ENCODE measurements at regions not wholly inside any gene's neighbourhood (a gene's known extent, or its start where the extent isn't known, plus 50 kb on each side); places are given as distances from the start of the nearest gene placed in this dataset.
"Not testable (repeated sequence)": the region's sequence is repeated elsewhere in the genome, so short reads cannot be mapped to it uniquely, and the experiment has no call there.

DNA sequence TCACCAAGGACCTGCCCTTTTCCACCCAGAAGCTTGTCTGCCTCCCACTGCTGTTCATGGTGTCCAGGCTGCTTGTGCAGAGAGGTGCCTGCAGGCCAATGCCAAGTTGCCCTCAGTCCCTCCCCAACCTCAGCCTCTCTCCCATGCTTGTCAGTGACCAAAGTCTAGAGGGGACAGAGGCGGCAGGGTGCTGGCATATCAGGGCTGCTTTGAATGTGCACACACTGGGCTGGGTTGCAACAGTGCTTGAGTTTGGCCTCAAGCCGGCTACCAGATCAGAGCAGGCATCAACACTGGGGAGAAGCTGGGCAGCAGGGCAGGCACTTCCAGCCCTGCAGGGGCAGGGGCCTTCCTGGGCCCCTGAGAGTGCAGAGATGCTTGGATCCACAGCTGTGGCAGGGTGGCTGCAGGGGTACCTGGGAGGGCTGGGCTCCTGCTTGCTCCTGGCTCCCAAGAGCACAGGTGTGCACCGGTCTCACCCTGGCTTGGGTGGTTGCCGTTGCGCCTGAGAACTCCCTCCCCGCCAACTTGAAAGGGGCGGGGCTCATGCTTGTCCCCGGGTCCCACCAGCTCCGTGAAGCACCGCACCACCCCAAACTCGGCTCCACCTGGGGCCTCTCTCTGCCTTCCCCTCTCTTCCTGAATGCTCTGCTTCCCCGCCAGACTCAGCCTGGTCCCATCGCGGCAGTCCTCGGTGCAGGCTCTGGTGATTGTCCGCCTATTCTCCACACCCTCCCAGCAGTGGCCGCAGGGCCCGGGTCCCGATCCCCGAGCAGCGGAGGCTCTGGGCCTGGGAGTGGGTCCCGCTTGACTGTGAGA lies 1681.9 kb upstream of the ADGRL3 start:
- no peak for DNase-seq

DNA sequence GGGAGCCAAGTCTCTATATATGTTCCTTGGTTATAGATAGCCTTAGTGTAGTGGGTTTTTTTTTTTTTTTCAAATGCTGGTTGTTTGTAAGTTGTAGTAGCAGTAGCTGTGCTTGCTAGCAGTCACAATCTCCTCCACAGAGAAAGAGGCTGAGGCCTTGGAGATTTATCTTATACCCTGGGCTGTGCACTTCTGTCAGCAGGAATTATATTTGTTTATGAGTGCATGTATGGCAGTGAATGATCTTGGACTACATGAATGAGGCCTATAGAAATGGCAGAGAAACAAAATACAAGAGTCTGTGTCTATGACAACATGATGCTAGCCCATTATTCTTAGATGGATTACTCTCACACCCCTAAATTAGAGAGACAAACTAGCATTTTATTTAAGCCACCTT lies 1674.2 kb upstream of the ADGRL3 start:
- DNase-seq, result no peak

DNA sequence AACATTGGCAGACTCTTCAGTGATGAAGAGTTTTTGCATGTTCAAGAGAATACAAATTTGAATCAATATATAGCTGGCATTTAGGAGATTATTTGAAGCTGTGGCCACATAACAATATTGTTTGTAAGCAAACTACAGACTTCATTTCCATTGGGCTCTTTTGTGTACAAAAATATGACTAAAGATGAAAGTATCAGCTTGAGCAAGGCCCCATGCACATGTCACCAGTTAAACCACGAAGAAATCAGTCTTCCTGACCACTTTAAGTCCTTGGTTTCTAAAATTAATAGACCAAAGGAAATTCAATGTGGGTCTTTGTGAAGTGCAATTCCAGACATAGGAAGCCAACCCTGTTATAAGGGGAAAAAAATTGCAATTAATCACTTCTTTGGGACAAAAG lies 1664.6 kb upstream of the ADGRL3 start:
- no peak for DNase-seq

DNA sequence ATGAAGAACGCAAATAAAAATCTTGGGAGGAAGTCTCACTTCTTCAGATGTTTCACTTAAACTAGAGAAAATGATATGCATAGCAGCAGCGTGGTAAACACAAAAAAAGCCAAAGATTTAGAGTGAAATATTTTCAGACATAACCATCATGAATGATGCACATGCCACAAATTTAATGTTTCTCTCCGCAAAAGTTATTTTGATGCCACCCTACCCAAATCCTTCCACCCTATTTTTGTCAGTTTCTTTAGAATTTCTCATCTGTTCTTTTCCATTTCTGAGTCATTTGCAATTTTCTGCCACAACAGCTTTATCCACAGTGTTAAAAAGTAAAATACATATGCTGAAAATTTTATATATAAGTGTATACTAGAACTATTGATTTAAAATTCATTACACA lies 1663.7 kb upstream of the ADGRL3 start:
- no peak for DNase-seq

DNA sequence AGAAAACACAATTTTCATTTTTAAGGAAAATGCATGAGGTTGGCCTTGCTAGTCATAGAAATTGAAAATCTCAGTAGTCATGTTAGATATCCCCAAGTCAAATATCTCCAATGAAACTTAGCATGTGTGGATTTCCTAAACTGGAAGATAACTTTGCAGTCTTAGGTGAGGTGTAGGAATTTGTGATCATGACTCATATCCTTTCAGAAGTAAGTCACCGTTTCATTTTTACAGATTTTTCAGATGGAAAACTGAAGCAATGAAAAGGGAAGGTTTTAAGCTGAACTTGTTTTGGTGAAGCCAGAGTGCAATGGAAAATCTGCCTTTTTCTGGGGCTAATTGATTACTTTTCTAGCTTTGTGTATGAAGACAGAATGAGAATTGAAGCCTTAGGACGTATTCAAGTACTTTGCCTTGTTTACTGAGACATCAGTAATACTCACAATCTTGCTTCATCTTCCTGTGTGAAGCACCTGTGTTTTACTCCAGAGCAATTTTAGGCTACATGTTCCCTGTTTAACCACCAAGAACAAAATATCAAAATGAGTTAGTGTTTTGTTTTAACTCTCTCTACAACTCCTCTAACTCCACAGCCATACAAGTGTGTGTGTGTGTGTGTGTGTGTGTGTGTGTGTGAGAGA lies 1662.8 kb upstream of the ADGRL3 start:
- DNase-seq, result no peak

DNA sequence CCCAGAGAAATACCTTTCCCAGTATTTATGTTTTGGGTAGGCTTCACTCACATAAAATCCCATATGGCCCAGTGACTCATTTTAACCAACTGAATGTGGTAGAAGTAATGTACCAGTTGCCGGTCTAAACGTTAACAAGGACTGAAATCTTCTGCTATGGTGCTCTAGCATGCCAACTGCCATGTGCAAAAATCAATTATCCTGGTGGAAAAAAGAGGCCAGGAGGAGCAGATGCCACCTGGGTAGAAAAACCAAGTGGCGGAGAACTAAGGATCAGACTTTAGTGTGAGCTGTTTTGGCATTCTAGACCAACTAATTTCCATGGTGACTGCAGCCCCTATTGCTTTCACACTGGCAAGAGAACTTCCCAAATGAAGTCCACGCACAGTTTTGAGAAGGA lies 1660.7 kb upstream of the ADGRL3 start:
- no peak for DNase-seq

DNA sequence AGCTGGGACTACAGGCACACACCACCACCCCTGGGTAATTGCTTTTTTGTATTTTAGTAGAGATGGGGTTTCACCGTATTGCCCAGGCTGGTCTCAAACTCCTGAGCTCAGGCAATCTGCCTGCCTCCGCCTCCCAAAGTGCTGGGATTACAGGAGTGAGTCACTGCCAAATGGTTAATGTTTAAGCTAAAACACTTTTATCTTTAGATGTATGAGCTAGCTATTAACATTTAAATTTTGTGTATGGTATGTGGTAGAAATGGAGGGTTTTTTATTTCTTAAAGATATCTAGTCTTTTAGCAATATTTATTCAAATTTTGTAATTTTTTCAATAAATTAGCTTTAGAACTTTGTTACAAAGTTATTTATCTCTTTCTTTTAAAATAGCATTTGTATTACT lies 1659.8 kb upstream of the ADGRL3 start:
- no peak for DNase-seq

DNA sequence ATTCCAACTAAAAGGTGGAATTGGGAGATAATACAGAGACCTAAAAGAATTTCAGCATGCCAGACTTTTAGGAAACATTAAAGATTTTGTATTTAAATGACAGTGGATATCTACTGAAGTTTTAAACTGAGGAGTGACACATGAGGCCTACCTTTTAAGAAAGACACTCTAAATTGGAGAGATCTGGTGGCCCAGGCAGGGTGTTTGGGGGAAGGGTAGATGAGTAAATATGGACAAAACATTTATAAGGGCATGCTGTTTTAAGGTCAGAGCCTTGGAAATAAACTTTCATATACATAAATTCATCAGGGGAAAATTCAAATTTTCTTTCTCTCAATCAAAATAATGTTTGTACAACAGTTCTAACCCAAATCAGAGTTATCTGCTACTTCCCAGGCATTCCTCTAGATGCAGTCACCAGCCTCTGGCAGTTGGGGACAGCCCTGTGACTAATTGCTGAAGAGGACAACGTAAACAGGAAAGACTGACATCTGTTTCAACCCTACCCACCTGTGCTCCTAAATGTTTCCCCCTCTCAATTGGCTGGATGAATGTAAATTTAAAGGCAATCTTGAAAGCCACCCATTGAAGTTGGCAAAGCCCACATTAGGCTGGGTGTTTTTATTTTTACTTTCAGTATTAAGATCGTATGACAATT lies 1646.9 kb upstream of the ADGRL3 start:
- DNase-seq, result no peak

DNA sequence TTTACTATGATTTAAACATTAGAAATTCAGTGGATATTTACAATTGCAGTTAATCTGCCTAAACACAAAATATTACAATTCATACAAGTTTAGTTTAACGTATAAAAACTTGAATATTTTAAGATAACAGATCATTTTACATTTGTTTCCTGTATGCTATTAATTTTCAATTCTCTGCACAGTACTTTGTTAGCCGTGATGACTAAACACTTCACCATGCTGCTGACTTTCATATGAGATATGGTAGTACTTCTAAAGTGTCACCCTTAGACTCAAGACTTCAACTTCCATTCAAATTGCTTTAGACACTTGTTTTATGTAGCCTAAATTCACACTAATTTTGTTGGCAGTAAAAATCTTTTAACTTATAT lies 1646.4 kb upstream of the ADGRL3 start:
- DNase-seq, result no peak

DNA sequence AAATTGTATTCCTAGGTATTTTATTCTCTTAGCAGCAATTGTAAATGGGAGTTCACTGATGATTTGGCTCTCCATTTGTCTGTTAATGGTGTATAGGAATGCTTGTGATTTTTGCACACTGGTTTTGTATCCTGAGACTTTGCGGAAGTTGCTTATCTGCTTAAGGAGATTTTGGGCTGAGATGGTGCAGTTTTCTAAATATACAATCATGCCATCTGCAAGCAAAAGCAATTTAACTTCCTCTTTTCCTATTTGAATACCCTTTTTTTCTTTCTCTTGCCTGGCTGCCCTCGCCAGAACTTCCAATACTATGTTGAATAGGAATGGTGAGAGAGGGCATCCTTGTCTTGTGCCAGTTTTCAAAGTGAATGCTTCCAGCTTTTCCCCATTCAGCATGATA lies 1643.9 kb upstream of the ADGRL3 start:
- DNase-seq, result not testable (repeated sequence)

DNA sequence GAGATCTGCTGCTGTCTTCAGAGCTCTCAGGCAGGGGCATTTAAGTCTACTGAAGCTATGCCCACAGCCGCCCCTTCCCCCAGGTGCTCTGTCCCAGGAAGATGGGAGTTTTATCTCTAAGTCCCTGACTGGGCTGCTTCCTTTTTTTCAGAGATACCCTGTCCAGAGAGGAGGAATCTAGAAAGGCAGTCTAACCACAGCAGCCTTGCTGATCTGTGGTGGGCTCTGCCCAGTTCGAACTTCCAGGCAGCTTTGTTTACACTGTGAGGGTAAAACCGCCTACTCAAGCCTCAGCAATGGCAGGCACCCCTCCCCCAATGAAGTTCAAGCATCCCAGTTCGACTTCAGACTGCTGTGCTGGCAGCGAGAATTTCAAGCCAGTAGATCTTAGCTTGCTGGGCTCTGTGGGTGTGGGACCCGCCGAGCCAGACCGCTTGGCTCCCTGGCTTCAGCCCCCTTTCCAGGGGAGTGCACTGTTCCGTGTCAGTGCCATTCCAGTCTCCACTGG lies 1639.9 kb upstream of the ADGRL3 start:
- DNase-seq, result not testable (repeated sequence)

DNA sequence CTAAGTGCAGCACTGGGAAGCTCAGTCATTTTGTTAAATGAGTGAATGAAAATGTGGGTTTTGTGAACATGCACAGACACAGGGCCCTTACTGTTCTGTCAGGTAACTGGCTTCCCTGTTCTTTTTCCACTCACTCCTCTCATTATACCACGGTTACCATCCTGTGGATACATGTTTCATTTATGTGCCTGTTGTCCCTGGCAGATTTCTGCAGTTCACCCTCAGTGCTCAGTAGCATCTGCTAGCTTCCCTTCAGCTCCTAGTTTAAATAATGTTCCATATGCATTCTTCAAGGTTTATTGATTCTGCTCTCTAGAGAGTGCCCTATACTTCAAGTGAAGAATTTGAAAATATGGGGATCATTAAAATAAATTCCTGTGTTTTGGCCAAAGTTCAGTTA lies 1634.3 kb upstream of the ADGRL3 start:
- no peak for DNase-seq

DNA sequence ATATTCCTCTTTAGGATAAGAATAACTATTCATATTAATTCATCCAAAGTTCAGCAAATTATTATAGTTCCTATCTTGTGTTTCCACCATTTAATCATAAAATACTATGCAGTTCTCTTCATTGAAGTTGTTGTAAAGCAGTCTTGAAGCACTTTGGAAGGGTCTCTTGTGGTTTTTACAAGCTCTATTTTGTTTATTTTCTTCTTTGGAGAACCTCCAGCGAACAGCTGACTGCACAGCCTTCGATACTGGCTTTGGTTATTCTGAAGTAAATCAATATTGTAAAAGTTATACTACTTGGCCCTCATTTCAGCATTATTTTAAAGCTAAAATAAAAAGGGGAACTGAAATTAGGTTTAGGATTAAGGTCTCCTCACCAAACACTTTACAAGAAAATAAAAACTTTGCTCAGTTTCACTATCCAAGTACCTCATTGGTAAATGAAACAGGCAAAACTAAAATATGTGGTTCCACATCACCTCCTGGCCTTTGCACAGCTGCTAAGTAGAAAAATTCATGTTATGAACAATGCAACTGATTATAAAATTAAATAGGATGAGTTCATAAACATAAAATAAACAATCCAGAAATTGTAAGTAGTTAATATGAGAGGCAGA lies 1629.2 kb upstream of the ADGRL3 start:
- DNase-seq, result no peak

DNA sequence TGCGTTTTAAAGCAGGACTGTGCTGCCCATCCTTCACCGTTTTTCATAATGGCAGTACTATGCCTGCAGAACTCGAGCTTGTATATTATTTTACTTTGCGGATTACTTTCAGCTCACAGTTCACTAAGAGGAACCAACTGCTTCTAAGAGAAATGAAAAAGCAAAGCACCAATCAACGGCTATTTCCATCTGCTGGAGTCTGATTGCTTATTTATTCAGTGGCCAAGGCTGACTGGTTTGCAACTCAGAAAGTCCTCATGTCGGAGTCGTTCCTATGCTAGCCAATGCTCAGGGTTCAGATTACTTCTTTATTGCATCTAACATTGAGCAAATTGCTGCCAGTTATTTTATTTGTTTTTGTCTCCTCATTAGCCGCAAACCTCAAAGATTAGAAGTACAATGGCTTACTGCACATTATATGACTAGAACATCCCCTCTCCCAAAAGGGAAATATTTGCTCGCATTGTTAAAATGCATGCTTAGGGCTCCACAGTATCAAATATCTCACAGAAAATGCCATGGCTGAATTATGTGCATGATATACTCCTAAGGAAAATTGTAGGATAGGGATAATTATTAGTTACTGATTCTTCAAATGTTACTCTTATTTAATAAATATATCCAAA lies 1628.2 kb upstream of the ADGRL3 start:
- no peak for DNase-seq

DNA sequence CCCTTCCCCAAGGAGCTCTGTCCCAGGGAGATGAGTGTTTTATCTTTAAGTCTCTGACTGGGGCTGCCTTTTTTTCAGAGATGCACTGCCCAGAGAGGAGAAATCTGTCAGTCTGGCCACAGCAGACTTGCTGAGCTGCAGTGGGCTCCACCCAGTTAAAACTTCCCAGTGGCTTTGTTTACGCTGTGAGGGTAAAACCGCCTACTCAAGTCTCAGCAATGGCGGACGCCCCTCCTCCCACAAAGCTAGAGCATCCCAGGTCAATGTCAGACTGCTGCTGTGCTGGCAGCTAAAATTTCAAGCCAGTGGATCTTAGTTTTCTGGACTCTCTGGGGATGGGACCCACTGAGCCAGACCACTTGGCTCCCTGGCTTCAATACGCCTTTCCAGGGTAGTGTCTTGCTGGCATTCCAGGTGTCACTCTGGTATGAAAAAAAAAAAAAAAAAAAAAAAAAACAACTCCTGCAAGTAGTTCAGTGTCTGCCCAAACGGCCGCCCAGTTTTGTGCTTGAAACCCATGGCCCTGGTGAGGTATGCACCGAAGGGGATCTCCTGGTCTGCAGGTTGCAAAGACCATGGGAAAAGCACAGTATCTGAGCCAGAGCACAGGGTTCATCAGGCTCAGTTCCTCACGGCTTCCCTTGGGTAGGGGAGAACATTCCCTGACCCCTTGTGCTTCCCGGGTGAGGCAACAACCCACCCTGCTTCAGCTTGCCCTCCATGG lies 1616.1 kb upstream of the ADGRL3 start:
- DNase-seq, result no peak

DNA sequence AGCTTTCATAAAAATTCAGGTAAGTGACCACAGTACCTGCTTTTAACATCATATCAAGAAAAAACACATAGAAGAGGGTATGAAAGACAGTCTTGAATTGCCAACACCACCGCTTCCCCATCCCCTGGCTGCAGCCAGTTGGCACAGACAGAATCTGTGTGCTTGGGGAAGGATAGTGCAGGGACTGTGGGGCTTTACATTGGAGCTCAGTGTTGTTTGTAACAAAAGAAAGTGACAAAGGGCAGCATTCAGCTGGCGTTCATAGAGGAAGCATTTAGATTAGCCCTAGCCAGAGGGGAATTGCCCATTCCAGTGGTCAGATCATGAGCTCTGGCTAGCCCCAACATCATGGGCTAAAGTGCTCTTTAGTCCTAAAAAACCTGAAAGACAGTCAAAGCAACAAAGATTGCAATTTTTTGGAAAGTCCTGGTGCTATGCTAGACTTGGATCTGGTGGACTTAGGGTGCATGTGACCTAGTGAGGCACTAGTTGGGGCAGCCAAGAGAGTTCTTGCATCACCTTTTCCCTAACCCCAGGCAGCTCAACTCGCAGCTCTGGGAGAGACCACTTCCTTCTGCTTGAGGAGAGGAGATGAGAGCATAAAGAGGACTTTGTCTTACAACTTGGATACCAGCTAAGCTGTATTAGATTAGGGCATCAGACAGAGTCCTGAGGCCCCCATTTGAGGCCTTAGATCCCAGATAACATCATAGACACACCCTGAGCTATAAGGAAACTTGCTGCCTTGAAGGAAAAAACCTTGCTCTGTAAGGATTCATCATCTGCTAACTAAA lies 1602.4 kb upstream of the ADGRL3 start:
- DNase-seq, result peak; percentile 60 to 74

DNA sequence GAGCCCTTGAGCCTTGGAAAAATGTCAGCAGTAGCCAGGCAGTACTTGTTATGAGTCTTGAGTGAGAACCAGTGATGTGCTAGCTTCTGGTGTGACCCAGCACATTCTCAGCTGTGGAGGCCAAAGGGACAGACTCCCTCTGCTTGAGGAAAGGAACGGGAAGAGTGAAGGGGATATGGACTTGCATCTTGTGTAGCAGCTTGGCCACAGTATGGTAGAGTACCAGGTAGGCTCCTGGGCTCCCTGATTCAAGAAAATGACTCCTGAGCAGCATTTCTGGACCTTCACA lies 1601.9 kb upstream of the ADGRL3 start:
- DNase-seq, result no peak

DNA sequence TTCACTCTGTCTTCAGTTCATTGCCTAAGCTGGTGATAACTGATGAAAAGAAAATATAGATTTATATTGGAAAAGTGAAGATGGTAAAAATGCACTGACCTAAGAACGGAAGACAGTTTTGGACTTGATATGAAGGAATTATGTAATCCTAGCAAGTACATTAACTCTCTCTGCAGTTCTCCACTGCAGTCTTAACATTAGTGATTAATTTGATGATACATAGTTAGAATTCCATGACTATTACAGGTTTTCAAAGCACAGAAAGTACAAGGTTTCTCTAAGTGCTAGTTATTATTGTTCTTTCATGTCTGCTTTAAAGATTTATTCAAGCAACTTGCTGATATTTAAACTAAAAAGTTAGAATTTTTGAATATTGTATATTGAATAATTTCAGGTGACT lies 1591.7 kb upstream of the ADGRL3 start:
- no peak for DNase-seq

DNA sequence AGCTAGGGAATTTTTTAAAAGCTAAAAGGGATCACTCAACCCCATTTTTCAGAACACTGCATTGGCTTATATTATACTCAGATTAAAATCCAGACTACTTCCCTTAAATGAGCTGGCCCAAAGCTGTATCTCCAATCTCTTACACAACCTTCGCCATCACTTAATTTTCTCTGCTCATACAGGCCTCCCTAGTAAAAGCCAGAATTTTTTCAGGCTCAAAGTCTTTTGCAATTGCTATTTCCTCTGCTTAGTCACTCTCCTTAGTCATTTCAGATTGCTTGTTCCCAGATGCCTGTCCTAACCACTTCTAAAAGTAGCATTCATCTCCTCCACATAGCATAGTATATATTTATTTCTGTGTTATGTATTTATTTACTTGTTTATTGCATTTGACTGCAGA lies 1587.9 kb upstream of the ADGRL3 start:
- no peak for DNase-seq

DNA sequence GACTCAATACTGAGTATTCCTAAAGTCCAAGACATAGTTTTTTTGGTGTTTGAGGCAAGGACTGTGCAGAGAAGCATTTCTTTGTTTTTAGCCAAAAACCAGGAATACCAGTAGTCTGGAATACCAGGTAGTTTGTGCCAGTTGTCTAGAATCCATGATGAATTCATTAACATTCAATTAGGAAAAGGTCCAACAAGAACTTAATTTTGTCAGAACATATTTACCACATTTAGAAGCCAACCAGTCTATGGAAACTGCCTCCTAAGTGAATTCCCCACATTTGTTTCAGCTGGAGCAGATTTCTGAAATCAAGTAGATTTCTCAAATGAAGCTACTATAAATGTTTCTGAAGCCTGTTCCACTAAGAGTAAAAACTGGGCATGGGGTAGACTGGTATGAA lies 1584.8 kb upstream of the ADGRL3 start:
- no peak for DNase-seq

DNA sequence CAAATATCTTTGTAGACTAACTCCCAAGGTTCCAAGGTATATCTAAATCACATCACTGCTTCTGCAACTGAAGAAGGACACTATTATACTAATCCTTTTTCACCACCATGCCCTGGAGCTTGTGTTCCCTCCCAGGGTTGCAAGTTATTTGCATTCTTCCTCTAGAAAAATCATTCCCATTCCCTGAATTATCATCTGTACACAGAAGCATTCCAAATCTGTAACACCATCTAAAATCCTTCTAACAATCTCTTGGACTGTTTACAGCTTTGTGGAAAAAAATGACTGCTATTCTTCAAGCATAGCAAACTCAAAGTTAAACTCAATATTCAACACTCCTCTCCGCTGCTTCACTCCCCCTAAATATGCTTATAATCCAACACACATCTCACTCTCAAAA lies 1570.8 kb upstream of the ADGRL3 start:
- no peak for DNase-seq

DNA sequence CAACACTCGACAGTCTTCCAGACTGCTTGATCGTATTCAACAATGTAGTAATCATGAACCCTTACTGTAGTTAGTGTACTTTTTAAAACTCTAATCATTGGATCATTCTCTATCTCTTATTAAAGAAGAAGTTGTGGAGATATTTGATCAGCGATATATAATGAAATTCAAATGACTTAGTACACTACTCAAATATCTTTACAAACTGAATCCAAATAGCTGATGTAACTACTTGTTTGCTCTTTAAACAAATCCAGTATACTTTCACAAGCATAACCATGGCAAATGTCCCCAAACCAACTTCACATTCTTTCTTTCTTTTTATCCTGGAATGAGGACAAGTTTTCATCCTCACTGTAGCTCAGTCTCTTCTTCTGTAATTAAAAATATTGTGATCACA lies 1569.9 kb upstream of the ADGRL3 start:
- DNase-seq, result no peak
